ENCODE measurements at regions not wholly inside any gene's neighbourhood (a gene's known extent, or its start where the extent isn't known, plus 50 kb on each side); places are given as distances from the start of the nearest gene placed in this dataset.
A peak's percentile ranks its signal among the peaks of the same experiment; 100 is the strongest.
"Not testable (repeated sequence)": the region's sequence is repeated elsewhere in the genome, so short reads cannot be mapped to it uniquely, and the experiment has no call there.

DNA sequence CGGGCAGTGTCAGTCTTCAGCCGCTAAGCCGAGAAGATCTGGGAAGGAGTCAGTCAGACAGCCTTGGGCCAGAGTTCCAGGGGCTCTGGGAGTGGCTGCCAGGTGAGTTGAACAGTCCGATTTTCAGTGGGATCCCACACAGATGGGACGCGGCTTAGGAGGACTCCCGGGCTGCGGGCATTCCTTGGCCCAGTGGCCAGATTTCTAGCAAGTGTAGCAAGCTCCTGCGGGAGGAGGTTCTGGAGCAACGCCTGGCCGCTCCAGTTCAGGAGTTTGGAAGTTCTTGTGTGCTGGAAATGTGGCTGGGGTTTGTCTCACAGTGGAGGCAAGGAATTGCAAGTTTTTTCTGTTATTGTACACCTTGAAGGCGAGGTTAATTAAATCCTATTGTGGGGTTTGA, 414.0 kb upstream of the EPHA7 start:
- DNase-seq = not testable (repeated sequence)

DNA sequence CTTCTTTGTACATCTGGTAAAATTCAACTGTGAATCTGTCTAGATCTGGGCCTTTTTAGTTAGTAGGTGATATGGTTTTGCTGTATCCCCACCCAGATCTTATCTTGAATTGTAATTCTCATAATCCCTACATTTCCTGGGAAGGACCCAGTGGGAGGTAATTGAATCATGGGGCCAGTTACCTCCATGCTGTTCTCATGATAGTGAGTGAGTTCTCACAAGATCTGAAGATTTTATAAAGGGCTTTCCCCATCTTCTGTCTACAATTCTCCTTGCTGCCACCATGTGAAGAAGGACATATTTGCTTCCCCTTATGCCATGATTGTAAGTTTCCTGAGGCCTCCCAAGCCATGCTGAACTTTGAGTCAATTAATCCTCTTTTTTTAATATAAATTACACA, 410.4 kb upstream of the EPHA7 start:
- DNase-seq = not testable (repeated sequence)

DNA sequence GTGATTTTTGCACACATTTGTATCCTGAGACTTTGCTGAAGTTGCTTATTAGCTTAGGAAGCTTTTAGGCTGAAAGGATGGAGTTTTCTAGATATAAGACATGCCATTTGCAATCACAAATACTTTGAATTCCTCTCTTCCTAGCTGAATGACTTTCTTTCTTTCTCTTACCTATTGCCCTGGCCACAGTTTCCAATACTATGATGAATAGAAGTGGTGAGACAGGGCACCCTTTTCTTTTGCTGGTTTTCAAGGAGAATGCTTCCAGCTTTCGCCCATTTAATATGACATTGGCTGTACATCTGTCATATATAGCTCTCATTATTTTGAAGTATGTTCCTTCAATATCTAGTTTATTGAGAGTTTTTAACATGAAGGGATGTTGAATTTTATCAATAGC, 409.6 kb upstream of the EPHA7 start:
- no peak for DNase-seq

DNA sequence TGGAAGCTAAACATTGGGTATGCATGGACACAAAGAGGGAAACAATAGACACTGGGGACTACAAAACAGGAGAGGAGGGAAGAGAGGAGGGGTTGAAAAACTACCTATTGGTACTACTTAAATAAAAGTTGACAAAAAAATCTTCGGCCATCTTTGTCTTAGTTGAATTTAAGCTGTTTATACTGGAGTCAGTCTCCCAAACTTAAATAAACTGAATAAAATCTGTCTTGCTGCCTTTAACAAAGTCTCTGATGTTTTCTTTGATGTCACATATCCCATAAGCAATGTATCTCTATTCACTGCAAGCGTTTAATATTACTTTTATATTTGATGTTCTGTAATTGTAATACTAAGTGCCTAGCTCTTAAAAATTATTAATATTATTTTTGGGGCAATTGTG, 409.2 kb upstream of the EPHA7 start:
- no peak for DNase-seq

DNA sequence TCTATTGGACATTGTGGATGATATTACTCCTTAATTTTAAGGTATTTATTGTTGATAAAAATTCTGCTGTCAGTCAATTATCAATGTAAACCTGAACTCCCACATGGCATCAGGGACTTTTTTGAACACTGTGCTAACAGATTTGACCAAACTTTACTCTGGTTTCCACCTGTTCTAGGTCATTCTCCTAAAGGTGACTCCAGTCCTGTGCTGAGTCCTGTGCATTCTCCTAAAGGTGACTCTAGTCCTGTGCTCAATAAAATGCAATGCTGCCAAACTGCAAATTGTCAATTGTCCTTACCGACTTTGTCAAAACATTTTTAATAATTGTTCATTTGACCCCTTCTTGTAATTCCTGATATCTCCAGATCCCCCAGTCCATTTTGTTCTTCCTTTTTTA, 408.4 kb upstream of the EPHA7 start:
- DNase-seq = no peak

DNA sequence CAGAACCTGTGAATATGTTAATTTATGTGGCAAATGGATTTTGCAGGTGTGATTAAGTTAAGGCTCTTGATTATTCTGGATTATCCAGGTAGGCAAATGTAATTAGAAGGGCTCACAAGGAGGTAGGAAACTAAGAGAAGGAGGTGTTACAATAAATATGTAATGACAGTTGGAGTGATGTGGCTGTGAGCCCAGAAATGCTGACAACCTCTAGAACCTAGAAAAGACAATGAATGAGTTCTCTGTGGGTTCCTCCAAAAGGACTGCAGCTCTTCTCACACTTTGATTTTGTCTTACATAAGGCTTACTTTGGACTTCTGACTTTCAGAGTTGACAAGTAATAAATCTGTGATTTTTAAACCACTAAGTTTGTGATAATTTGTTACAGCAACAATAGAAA, 406.6 kb upstream of the EPHA7 start:
- no peak for DNase-seq

DNA sequence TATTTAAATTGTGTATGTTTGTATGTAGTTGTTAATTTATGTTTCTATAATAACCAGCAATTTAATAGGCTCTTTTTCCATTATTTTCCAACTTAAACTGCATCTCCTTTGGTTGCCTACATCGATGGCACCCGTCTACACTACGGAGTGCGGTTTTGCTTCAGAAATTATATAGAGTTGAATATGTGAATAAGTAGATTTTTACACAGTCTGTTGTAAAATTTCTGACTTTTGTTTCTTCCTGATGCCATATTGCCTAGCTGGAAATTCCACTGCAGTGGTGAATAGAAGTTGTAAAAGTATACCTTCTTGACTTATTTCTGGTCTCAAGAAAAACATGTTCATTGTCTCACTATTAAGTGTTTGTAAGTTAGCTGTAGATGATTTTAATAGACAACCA, 404.1 kb upstream of the EPHA7 start:
- DNase-seq = no peak

DNA sequence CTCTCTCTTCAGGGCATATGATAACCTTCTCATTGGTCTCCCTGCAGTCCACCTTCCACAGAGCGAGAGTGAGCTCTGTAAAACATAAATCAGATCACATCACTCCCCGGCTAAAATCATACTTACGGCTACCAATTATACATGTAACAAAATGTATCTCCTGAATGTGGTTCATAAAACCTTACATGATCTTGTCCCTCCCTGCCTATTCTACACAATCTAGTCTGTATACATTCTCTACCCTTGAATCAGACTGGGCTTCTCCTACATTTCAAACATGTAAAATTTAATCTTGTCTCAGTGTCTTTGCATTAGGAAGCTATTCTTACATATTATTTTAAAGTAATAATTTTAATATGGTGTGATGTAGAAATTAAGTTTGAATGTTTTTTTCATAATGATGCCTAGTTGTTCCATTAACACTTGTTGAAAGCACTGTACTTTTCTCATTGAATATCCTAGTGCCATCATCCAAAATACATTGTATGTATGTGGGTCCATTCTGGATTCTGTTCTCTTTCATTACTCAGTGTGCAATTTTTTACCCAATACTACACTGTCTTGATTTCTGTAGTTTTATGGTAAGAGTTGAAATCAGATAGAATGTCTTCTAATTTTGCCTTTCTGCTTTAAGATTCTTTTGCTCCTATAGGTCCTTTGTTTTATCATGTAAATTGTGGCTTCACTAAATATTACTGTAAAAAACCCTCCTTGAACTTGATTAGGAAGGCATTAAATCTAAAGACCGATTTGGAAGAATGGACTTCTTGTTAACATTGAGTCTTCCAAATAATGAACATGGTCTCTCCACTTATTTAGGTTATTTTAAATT, 403.3 kb upstream of the EPHA7 start:
- no peak for DNase-seq

DNA sequence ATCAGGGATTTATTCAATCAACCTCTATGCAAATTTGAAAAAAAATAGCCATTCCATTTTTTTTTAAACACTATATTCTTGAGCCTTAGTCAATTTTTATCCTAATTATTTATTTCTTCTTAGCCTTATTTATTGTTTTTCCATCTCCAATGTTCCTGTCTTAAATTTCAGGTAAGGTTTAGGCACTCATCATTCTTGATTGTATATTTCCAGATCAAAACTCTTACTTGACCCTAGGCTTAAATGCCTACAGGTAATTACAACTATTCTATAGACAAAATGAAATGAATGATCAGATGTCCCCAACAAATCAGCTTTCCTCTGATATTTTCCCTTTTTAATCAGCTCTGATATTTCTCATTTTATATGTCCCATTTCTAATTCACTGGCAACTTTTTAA, 402.6 kb upstream of the EPHA7 start:
- no peak for DNase-seq

DNA sequence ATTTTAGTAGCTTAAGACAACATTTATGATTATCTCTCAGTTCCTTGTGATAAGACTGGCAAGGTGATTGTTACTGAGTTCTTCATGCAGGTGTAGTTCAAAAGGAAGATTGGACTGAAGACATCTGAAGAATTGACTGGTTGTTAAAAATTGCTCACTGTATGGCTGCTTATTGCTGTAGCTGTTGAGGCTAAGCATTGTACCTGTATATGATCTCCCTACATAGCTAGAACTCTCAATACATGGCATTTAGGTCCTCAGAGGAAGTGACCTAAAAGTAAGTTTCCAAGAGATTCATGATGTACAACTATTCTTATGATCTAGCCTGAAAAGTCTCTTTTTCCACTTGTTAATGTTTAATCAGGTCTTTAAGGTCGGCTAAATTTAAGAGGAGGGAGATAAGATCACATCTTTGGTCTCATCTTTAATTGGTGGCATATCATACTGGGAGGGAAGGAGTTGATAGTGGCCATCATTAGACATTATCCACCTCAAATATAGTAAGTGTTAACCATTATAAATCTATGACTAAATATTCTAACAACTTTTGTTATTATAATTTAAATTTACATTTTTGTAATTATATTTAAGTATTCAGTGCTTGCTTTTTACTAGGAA, 401.2 kb upstream of the EPHA7 start:
- no peak for DNase-seq

DNA sequence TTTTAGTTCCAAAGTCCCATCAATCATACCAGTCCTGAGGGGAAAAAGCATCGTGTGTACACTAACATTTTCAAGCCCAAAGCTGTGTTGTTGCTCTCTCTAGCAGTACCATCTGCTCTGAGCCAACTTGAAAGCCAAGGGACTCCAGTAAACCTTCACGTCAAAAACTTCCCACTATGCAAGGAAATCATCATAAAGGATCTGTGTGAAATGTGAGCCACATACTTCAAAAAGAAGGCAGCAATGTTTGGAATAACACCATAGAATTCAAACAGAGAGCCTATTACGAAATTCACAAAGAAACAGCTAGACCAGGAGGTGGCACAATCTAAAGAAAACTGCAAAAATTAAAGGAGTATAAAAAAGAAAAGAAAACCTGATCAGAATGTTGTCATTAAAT, 399.8 kb upstream of the EPHA7 start:
- no peak for DNase-seq

DNA sequence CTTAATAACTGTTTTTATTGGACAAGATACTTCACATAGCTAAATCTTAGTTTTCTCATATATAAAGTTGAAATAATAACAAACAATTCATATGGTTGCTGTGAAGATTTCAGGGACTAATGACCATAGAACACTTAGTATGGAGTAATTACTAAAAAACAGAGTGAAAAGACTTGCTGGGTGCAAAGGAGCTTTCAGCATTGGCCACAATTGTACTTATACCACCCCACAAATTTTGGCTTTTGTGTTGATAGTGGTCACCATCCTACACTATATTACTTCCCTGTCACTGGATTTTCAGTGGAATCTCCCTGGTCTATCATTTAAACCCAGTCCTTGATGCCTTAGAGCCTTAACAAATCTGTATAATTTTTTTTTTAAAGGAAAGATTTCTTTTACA, 398.6 kb upstream of the EPHA7 start:
- no peak for DNase-seq

DNA sequence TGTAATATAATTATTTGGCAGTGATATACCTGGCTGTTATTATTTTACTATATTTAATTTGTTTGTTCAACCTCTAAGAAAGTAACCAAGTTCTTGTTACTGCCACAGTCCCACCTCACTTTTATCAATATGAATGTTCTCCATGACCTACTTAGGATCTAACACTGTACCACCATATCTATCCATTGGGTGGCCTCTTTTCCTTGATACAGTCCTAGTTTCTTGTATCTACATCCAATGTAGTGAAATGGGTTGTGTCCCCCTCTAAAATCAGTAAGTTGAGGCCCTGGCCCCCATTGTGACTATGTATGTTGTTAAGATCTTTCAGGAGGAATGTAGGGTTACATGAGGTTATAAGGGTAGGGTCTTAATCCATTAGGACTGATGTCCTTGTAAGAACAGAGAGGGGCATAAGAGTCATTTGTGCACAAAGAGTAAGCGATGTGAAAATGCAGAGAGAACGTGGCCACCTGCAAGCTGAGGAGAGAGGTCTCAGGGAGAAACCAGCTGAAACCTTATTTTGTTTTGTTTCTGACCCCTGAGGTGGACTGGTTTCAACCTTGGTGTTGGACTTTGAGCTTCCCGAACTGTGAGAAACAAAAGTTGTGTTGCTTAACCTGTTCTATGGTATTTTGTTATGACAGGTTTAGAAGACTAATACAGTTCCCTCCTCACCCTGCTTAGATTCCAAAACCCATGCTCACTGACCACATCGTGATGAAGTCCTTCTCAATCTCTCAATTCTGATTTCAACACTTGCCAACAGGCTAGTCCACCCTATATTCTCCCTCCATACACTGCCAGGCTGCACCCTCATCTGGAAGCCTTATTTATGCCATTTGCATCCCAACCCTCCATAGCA, 387.3 kb upstream of the EPHA7 start:
- DNase-seq = no peak

DNA sequence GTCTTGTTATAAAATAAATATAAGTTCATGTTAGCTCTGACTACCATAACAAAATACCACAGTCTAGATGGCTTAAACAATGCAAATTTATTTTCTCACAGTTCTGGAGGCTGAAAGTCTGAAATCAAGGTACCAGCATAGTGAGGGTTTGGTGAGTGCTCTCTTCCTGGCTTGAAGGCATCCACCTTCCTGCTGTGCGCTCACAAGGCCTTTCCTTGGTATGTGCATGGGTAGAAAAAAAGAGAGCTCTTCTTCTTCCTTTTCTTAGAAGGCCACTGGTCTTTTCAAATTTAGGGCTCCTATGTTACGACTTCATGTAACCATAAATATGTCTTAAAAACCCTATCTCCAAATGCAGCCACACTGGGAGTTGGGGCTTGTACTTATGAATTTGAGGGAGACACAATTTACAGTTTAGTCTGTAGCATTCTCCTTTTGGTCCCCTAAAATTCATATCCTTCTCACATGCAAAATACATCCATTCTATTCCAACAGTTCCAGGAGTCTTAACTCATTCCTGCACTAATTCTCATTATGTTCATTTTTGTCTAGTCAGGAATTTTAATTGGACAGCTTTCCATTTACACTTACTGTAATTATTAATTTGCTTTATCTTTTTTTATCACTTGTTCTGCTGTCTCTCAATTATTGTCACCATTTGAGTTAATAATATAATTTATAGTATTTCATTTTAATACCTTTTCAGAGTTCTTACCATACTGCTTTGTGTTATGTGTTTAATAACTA, 381.9 kb upstream of the EPHA7 start:
- no peak for DNase-seq

DNA sequence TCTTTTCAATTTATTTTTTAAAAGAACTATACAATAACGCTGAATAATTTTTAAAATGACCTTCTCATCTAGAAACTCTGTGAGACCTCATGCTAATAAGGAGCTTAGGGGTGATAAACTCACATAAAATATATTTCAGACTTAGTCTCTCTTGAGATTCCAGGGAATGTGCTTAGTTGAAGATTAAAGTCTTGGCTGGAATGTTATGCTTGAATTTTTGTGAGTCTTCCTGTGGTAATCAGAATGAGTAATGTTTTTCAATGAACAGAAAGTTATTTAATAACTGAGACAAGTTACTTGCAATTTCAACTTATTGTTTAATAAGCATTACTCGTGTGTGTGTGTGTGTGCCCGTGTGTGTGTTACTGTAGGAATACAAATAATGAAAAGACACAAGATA, 379.9 kb upstream of the EPHA7 start:
- DNase-seq = no peak

DNA sequence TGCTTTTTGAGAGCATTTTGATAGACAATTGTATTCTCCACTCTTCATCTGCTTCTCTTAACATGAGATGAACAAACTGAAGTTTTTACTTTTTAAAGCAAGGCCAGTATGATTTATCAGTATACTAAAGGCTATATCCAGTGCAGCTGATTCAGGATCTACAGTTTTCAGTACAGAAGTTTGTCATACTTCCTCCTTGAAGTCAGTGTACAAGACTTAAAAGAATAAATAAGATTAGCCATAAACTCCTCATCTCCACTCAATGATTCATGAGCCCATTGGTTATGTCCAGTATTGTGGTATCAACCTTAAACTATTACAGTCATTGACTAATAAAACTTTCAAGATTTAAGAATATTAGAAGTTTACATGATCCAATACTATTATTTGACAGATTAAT, 374.8 kb upstream of the EPHA7 start:
- no peak for DNase-seq

DNA sequence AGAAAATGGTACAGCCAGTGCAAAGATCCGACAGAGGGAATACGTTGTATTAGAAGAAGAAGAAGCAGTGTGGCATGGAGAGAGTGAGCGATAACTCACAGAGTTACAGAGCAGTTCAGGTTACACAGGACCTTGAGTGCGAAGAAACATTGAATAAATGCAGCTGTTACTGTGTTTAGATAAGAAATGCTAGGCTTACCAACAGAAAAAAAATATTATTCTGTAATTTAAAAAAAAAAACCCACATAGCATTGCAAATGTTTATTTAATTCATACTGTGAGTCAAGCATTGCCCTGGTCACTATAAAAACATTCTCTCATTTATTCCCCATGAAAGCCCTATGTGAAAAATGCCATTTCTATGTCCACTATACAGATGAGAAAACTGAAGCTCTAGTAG, 373.4 kb upstream of the EPHA7 start:
- DNase-seq = no peak

DNA sequence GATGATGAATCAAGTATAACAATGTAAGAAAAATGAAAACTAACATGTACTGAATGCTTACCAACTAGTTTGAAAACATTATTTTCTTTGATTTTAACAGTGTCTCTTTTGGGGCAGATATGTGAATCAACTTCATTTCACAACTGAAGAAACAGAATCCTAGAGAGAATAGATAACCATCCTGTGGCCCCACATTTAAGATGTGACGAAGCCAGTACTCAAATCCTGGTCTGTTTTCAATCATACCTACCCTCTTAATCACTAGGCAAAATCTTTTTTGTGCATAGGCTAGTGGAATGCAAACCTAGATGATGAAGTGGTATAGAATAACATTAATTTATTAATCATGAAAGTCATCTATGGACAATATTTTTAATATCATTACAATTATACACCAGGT, 371.6 kb upstream of the EPHA7 start:
- no peak for DNase-seq

DNA sequence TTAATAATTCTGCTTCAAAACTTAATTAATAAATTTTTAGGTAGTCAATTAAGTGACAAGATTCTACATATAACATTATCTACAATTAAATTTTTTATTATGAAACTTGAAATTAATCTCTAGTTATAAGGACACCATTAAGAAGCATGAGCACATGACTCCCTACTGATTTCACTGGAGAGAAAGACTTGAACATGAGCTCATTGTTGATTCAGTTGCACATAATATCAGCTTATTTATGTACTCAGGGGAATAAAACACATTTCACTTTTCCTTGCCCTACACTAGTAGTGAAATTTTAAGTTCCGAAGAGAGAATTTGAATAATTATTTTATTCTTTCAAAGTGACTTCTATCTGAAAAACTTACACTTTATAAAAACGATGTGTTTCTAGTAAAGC, 370.2 kb upstream of the EPHA7 start:
- DNase-seq = no peak

DNA sequence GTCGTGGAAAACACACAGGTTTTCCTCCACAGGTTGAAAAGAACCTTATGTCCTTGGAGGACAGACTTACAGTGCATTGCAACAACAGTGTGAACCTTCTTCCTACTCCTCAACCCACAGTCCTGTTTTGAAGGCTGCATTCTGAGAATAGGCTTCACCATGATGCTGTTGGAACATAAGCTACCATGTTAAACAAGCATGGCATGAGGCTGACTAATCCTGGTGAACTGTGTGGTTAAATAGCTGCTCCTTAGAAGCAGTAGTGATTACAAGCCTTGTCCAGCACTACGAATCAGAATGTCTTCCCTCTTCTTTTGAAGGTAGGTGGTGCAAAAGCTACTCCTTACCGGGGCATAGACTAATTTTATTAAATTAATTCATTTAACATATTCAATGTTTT, 368.5 kb upstream of the EPHA7 start:
- no peak for DNase-seq

DNA sequence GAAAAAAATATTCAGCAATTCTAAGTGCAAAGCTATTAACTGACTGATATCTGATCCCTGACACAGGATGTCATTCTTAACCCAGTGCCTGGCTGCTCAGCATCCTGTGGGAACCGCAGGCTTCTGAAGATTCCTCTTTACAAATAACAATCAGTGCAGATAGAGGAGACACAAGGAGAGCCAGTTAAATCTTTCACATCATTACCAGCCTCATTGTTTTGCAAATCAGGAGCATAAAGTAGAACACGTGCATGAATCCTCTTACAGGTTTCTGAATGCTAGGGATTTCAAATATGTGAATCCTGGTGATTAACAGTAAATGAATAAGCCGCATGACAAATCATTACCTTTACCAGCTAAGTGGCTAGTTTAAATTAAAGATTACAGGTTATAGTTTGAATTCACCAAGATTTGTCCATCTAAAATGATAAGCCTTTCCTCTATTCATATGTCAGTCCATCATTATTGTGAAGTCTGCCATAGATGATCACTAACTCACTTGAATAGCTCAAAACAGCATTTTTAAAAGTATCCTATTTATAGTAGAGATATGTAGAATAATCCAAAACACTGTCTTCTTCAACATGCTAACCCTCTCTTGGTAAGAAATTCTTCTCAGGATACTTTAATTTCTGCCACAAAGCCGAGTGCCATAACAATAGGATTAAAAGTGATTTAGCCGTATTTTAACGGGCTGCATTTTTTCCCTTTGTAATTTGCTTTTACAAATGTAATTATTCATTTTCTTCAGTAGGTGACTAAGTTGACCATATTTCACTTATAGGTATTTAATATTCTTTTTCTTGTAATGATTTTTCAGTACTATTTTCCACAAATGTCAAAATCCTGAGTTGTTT, 367.3 kb upstream of the EPHA7 start:
- DNase-seq = peak; percentile 12
